Activated CD4-positive, CD25-positive, alpha-beta regulatory T cell treated with anti-CD3 and anti-CD28 coated beads, Interleukin-2, amount 50 U/mL, for 24 hours (primary cell): ENCODE measurements at regions not wholly inside any gene's neighbourhood (a gene's known extent, or its start where the extent isn't known, plus 50 kb on each side); places are given as distances from the start of the nearest gene placed in this dataset.
"Not testable (repeated sequence)": the region's sequence is repeated elsewhere in the genome, so short reads cannot be mapped to it uniquely, and the experiment has no call there.

Experiments used
- ATAC-seq, 2 donors: fragments of 150-1000 bp; cut with Tn5 transposase; one replicate each; pipeline ENCODE4 v1.10.0; 2021; ENCODE audit warnings: mild to moderate bottlenecking in 1 of 2, moderate library complexity in 1 of 2

- not testable (repeated sequence) for ATAC-seq
Observed at GRCh38 chr13:109702030-109702597, 84.3 kb downstream of the IRS2 start.

DNA sequence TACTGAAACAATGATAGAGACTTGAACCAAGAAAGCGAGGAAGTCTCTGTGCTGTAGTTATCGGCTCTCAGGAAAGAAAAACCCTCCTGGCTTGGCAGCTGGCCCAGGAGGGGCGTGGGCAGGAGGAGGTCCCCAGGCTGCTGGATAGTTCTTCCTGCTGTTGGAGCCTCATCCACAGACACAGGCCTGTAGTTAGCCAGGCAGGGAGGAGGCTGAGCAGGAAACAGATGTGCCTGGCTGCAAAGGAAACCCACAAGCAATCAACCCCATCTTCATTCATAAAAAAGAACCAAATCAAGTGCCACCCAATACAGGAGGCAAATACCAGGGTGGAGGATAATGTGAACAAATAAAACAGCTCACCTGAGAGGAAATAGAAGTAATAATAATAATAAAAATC lies 86.2 kb downstream of the IRS2 start:
- no peak for ATAC-seq

- ATAC-seq: no peak
Observed at GRCh38 chr13:109699628-109700071, 86.7 kb downstream of the IRS2 start.

DNA sequence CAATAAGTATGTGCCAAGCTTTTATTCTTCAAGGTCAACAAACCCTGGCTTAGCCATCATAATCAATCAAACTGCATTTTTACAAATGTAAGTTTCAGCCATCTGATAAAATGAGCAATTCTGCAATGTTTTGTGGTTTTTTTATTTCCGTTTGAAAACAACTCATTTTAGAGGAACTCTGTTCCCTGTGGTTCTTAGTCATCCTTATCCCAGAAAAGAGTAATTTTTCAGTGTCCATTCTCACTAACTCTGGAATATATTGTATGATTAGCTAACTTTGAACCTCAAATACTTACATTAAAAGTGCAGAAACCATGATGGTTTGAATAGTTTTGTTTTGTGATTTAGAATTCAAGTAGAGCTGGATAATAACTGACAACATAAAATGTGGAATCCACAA lies 87.6 kb downstream of the IRS2 start:
- ATAC-seq: no peak

DNA sequence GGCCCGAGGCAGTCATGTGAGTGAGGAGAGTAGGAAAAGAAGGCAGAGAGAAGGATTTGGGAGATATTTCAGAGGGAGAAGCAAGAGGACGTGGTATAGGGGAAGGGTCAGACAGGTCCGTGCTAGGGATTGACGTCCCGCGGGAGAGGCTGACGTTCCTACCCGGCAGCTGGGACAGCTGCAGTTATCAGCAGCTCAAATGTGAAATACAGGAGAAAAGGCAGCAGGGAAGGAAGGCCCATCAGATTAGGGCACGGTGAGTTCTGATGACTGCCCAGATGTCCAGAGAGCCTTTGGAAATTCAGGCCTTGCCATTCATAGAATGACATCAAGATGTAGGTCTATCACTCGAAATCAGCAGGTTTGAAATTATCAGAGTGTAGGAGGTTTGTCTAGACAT lies 88.4 kb downstream of the IRS2 start:
- no peak for ATAC-seq

- ATAC-seq: no peak
Observed at GRCh38 chr13:109695402-109696190, 90.8 kb downstream of the IRS2 start.

GRCh38 chr13:109694972-109695371 lies 91.4 kb downstream of the IRS2 start:
- no peak for ATAC-seq

DNA sequence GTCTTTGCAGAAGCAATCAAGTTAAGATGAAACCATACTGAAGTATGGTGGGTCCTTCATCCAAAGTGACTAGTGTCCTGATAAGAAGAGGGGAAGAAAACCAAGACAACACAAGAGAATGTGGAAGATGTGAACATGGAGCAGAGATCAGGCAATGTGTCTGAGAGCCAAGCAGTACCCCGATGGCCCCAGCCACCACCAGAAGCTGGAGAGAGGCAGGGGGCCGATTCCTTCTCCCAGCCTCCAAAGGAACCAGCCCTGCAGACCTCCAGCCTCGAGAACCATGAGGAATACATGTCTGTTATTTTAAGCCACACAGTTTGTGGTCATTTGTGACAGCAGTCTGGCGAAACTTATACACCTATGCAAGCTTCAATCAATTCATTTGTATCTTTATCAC lies 93.2 kb downstream of the IRS2 start:
- ATAC-seq: no peak

GRCh38 chr13:109691689-109692088 lies 94.7 kb downstream of the IRS2 start:
- no peak for ATAC-seq

GRCh38 chr13:109687559-109688448 lies 98.6 kb downstream of the IRS2 start:
- no peak for ATAC-seq

DNA sequence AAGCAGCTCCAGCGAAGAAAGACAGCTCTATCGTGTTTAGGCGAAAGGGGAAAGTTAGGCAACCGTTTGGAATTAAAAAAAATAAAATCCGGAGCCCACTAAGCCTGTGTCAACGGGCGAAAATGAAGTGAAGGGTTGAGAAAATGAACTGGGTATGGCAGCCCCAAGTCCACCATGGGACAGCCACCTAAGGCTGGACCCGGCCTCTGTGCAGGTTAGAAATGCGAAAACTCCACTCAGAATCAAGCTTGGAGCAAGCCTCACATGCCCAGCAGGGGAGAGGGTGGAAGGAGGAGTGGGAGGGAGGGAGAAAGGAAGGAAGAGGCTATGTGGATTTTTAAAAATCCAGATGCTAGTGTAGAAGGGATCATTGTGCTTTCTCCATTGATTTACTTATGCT lies 101.2 kb downstream of the IRS2 start:
- no peak for ATAC-seq

DNA sequence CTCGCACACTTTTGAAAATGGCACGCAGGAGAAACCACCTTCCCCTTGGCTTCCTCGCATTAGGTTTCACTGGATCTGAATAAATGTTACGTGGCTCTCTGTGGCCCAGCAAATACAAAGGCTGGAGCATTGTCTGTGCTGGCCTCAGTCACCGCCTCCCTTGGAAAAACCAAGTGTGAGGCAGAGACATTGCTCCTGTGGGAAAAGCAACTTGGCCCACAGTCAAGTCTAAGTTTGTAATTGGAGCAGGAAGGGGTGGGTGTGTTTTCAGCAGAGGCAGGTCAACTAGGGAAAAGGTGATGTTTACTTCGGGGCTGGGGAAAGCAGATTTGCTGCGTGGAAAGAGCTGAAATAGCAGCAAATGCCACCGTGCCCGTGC lies 101.6 kb downstream of the IRS2 start:
- ATAC-seq: no peak

GRCh38 chr13:109684084-109684823 lies 102.1 kb downstream of the IRS2 start:
- ATAC-seq: no peak

DNA sequence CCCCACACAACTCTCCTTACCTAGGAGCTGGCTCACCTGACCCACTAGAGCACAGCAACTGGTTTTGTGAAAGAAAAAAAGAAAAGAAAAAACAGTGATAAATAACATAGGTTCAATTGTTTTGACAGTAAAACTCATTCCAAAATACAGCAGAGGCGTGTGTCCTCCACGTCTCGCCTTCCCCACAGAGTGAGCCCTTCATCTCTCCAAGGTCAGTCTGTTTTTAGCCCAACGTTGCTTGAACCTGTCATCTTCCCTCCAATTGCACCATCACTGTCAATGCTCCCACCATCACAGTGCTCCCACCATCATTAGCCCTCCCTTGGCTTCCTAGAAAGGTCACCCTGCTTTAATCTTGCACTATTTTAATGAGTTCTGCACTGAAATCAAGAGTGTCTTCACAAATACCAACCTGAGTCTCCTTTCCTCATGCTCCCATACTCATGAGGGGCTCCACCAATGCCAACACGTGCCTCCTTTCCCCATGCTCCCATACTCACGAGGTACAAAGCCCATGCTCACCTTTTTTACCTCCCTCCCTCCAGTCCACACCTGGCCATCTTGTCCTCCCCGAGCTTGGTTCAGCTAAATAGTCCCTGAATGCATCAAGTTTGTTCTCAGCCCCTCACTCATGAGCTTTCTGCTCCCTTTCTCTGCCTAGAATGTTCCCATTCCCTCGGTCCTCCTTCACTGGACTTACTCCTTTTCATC lies 103.7 kb downstream of the IRS2 start:
- ATAC-seq: no peak

GRCh38 chr13:109680930-109681329 lies 105.5 kb downstream of the IRS2 start:
- ATAC-seq: no peak

DNA sequence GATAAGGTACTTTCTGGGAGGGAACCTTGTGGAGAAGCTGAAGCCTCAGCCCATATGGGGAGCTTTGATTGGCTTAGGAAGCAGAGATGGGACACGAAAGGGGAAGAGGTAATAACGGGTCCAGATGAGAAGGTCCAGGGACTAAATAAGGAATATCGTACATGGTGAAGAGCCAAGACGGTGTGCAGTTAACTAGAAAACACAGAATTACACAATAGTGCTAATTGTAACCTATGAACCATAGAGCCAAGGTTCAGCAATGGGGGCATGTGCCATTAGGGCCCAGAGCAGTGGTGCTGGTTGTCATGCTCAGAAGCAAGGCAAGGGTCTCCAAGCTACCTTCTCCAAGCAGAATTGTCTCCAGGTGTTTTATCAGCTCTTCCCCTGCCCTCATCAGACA lies 106.1 kb downstream of the IRS2 start:
- no peak for ATAC-seq

- no peak for ATAC-seq
Observed at GRCh38 chr13:109678459-109678858, 107.9 kb downstream of the IRS2 start.

- no peak for ATAC-seq
Observed at GRCh38 chr13:109677206-109677605, 109.2 kb downstream of the IRS2 start.

- ATAC-seq: no peak
Observed at GRCh38 chr13:109673477-109673876, 112.9 kb downstream of the IRS2 start.

GRCh38 chr13:109672545-109672944 lies 113.8 kb downstream of the IRS2 start:
- no peak for ATAC-seq

GRCh38 chr13:109671919-109672318 lies 114.5 kb downstream of the IRS2 start:
- ATAC-seq: no peak

GRCh38 chr13:109670776-109671175 lies 115.6 kb downstream of the IRS2 start:
- no peak for ATAC-seq
